GM12864 (cell line): ENCODE measurements at regions not wholly inside any gene's neighbourhood (a gene's known extent, or its start where the extent isn't known, plus 50 kb on each side); places are given as distances from the start of the nearest gene placed in this dataset.

Experiments
- DNase-seq: peaks from one replicate; pipeline ENCODE4 v3.0.0-alpha.2; 2011; ENCODE audit warnings: low read depth
- H3K4me3 ChIP-seq: 2 replicates; pipeline ENCODE4 v1.5.1; 2011; ENCODE audit warnings: mild to moderate bottlenecking, low read depth, low read length, control low read depth
- CTCF ChIP-seq: IDR thresholded peaks from 2 replicates; pipeline ENCODE4 v1.5.1; 2011; ENCODE audit warnings: low read depth, mild to moderate bottlenecking, moderate library complexity, low read length, control low read depth, inconsistent platforms; ENCODE audit errors: missing control alignments

GRCh38 chr4:27397886-27398285, 537.2 kb downstream of the STIM2 start:
- H3K4me3 ChIP-seq: no peak overlapping the region
- TF ChIP-seq CTCF: no peak
- no peak for DNase-seq

DNA sequence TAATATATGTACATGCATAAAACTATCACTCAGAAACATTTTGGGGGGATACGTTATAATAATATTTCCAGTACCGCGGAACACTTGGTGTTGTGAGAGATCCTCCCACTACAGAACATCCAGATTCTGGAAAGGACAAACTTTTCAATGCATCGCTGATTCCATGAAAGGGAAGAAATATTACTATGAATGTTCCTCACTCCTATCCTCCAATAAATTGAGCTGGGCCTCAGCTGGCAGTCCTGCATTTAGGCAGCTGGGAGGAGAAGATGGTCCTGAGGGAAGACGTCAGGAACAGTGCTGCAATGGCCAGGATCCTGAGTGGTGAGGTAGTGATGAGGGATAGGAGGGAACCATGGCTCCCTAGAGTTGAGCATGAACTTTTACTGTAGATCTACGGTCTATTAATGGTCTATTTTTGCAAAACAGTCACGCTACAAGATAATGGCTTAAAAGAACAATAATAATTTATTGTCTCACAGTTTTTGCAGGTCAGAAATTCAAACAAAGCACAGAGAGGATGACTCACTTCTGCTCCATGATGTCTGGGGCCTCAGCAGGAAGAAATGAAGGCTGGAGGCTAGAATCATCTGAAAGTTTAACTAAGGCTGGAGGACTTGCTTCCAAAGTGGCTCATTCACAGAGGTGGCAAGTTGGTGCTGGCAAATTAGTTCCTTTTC, 538.1 kb downstream of the STIM2 start:
- H3K4me3 ChIP-seq: no peak overlapping the region
- no peak for TF ChIP-seq CTCF
- no peak for DNase-seq

- TF ChIP-seq CTCF: no peak
- no peak overlapping the region for H3K4me3 ChIP-seq
- no peak for DNase-seq
Observed at GRCh38 chr4:27407616-27408015, 547.0 kb downstream of the STIM2 start.

GRCh38 chr4:27412613-27413012, 552.0 kb downstream of the STIM2 start:
- no peak for DNase-seq
- no peak for TF ChIP-seq CTCF
- no peak overlapping the region for H3K4me3 ChIP-seq

DNA sequence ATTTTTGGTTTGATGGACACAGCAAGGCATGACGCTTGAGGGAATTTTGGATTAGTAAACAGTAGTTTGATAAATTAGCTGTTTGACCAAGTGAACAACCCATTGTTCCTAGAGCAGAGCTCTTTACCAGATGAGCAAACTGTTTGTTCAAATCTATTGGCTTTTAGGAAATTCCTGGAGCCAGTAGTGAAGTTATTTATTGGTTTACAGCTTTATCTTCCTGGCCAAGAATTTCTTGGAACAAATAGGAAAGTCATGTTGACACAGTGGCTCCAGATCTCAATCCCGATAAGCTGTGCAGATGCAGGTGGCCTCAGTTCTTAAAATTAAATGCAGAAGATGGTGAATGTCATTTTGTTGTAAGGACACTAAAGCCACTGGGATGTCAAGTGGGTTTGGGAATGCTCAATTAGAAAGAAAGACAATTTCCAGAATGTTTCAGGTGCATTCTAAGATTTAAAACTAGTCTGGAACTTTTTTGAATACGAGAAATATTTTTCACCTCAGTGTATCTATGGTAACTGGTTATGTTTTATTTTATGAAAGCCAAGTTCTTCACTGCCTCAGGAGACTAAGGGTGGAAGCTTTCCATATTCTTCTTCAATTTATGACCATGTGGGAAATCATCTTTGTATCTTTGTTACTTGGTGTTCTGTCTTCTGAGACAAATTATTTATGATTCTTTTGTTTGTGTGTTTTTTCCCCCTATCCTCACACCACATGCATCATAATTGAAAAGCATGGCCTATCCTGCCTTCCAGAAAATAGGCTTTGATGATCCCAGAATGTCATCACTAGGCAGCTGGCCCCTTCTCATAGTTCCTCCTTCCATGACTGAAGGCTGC, 554.5 kb downstream of the STIM2 start:
- H3K4me3 ChIP-seq: no peak overlapping the region
- DNase-seq: no peak
- TF ChIP-seq CTCF: no peak

GRCh38 chr4:27428661-27429060, 568.0 kb downstream of the STIM2 start:
- no peak for TF ChIP-seq CTCF
- H3K4me3 ChIP-seq: no peak overlapping the region
- DNase-seq: no peak
